A549 (cell line): ENCODE measurements at regions not wholly inside any gene's neighbourhood (a gene's known extent, or its start where the extent isn't known, plus 50 kb on each side); places are given as distances from the start of the nearest gene placed in this dataset.

Experiments used
- ATAC-seq, 2 experiments: fragments of 200-7000 bp in 1 of 2; fragments of >200 bp in 1 of 2; cut with Nextera tagmentation in 1 of 2; cut with Tn5 transposase in 1 of 2; 3 replicates each; pipeline versions ENCODE4 v1.8.0 to v1.9.1; 2018 to 2020; ENCODE audit warnings: mild to moderate bottlenecking in 1 of 2, moderate library complexity in 1 of 2
- CTCF ChIA-PET: fragments of 300-600 bp; sonication (Branson Sonifier 250); formaldehyde crosslinking; extraction: SDS; loops from one replicate; lab custom pipeline; 2021; ENCODE audit warnings: antibody characterized with exemption, inconsistent platforms; lab: Yijun Ruan, JAX
- POLR2A ChIA-PET: fragments of 350-600 bp; formaldehyde crosslinking; extraction: SDS; loops from one replicate; lab custom pipeline; 2021; ENCODE audit warnings: antibody characterized with exemption, inconsistent platforms; lab: Yijun Ruan, JAX
- DNase-seq, 2 experiments: peaks; one replicate each; pipeline versions ENCODE4 v3.0.0 to v3.0.0-alpha.2; 2011 to 2016; ENCODE audit warnings: low read depth in 1 of 2, low spot score in 1 of 2
- FAIRE-seq: peaks from 2 replicates; lab custom pipeline; 2011; peaks lifted over from hg19 to GRCh38; lab: Jason Lieb, UNC
- H3K27ac ChIP-seq, 2 experiments: fragments of >200 bp; sonication (Bioruptor Twin); formaldehyde crosslinking; 3 replicates each; pipeline ENCODE4 v1.5.1; 2016 to 2017
- H3K4me1 ChIP-seq: fragments of >200 bp; sonication (Bioruptor Twin); formaldehyde crosslinking; 3 replicates; pipeline ENCODE4 v1.6.1; 2016
- H3K4me2 ChIP-seq: fragments of >200 bp; sonication (Bioruptor Twin); formaldehyde crosslinking; 3 replicates; pipeline ENCODE4 v1.6.1; 2016
- H3K4me3 ChIP-seq: fragments of >200 bp; sonication (Bioruptor Twin); formaldehyde crosslinking; 3 replicates; pipeline ENCODE4 v1.5.1; 2016
- H3K9me3 ChIP-seq: fragments of >200 bp; sonication (Bioruptor Twin); formaldehyde crosslinking; 3 replicates; pipeline ENCODE4 v1.6.1; 2016
- CHD2 ChIP-seq: fragments of 150-350 bp; IDR thresholded peaks from 2 replicates; pipeline ENCODE4 v1.6.1; 2014; ENCODE audit warnings: low read length; ENCODE audit not compliant: partially characterized antibody
- CHD4 ChIP-seq: fragments of 200-600 bp; sonication (generic); IDR thresholded peaks from 2 replicates; pipeline ENCODE4 v1.6.1; 2016; ENCODE audit warnings: antibody characterized with exemption, mild to moderate bottlenecking, borderline replicate concordance
- EHF ChIP-seq: fragments of 250-450 bp; sonication (Bioruptor Pico); IDR thresholded peaks from 2 replicates; pipeline ENCODE4 v1.5.0; 2020; ENCODE audit warnings: mild to moderate bottlenecking
- FOSB ChIP-seq: fragments of 250-450 bp; sonication (Bioruptor Pico); IDR thresholded peaks from 2 replicates; pipeline ENCODE4 v1.5.0; 2020; ENCODE audit warnings: mild to moderate bottlenecking, moderate library complexity
- FOSL2 ChIP-seq, 2 experiments: fragments of 450-650 bp in 1 of 2; fragments of >200 bp in 1 of 2; sonication (Bioruptor Twin) in 1 of 2; formaldehyde crosslinking; IDR thresholded peaks; 2 replicates each; pipeline versions ENCODE4 v1.5.0 to v1.6.1; 2016 to 2020; ENCODE audit warnings: mild to moderate bottlenecking in 1 of 2, moderate library complexity in 1 of 2
- HEYL ChIP-seq: fragments of 250-450 bp; sonication (Bioruptor Pico); IDR thresholded peaks from 2 replicates; pipeline ENCODE4 v1.8.0; 2021; ENCODE audit warnings: mild to moderate bottlenecking, moderate library complexity
- HOXA7 ChIP-seq: fragments of 250-450 bp; sonication (Bioruptor Pico); IDR thresholded peaks from 2 replicates; pipeline ENCODE4 v1.5.0; 2020; ENCODE audit warnings: mild to moderate bottlenecking, moderate library complexity
- HOXB5 ChIP-seq: fragments of 250-450 bp; sonication (Bioruptor Pico); IDR thresholded peaks from 2 replicates; pipeline ENCODE4 v1.5.0; 2020; ENCODE audit warnings: mild to moderate bottlenecking, moderate library complexity
- JUN ChIP-seq, 2 experiments: fragments of >200 bp; sonication (Bioruptor Twin); formaldehyde crosslinking; IDR thresholded peaks; 2 replicates in 1 of 2; 3 replicates in 1 of 2; pipeline ENCODE4 v1.6.1; 2016 to 2017
- KDM1A ChIP-seq: fragments of 200-600 bp; sonication (generic); IDR thresholded peaks from 2 replicates; pipeline ENCODE4 v1.6.1; 2016; ENCODE audit warnings: low read depth, mild to moderate bottlenecking
- MYC ChIP-seq: IDR thresholded peaks from 2 replicates; pipeline ENCODE4 v1.6.1; 2012; ENCODE audit warnings: mild to moderate bottlenecking, inconsistent platforms, low read length, improper control_type of control experiment, borderline replicate concordance
- NPAS2 ChIP-seq: fragments of 250-450 bp; sonication (Bioruptor Pico); IDR thresholded peaks from 2 replicates; pipeline ENCODE4 v1.8.0; 2022; ENCODE audit warnings: mild to moderate bottlenecking, moderate library complexity, borderline replicate concordance
- NR3C1 ChIP-seq: fragments of >200 bp; sonication (Bioruptor Twin); formaldehyde crosslinking; IDR thresholded peaks from 3 replicates; pipeline ENCODE4 v1.6.1; 2017
- POLR2A ChIP-seq: IDR thresholded peaks from 2 replicates; pipeline ENCODE4 v1.6.1; 2012; ENCODE audit warnings: mild to moderate bottlenecking, low read length
- SMC3 ChIP-seq: fragments of >200 bp; sonication (Bioruptor Twin); formaldehyde crosslinking; IDR thresholded peaks from 3 replicates; pipeline ENCODE4 v1.6.1; 2018; ENCODE audit warnings: inconsistent platforms
- ZSCAN20 ChIP-seq: fragments of 250-450 bp; sonication (Bioruptor Pico); IDR thresholded peaks from 2 replicates; pipeline ENCODE4 v1.8.0; 2022; ENCODE audit warnings: mild to moderate bottlenecking, moderate library complexity
- WGBS: methylation state at CpG from one replicate; pipeline ENCODE4 v1.1.6; 2017; ENCODE audit errors: missing lambda C conversion rate; 5-methylcytosine and 5-hydroxymethylcytosine counted together
- TF ChIP-seq, protein P1 (sequence below): IDR thresholded peaks from 2 replicates; pipeline ENCODE4 v1.6.1; 2012
- TF ChIP-seq, protein P2 (sequence below): fragments of 250-450 bp; sonication (Bioruptor Pico); IDR thresholded peaks from 2 replicates; pipeline ENCODE4 v1.5.0; 2020; ENCODE audit warnings: low read depth, mild to moderate bottlenecking, moderate library complexity
- TF ChIP-seq, protein P3 (sequence below): IDR thresholded peaks from 2 replicates; pipeline ENCODE4 v1.6.1; 2012
- TF ChIP-seq, protein P4 (sequence below): fragments of 200-600 bp; sonication (generic); IDR thresholded peaks from 2 replicates; pipeline ENCODE4 v1.6.1; 2016; ENCODE audit warnings: antibody characterized with exemption, mild to moderate bottlenecking, moderate library complexity

DNA sequence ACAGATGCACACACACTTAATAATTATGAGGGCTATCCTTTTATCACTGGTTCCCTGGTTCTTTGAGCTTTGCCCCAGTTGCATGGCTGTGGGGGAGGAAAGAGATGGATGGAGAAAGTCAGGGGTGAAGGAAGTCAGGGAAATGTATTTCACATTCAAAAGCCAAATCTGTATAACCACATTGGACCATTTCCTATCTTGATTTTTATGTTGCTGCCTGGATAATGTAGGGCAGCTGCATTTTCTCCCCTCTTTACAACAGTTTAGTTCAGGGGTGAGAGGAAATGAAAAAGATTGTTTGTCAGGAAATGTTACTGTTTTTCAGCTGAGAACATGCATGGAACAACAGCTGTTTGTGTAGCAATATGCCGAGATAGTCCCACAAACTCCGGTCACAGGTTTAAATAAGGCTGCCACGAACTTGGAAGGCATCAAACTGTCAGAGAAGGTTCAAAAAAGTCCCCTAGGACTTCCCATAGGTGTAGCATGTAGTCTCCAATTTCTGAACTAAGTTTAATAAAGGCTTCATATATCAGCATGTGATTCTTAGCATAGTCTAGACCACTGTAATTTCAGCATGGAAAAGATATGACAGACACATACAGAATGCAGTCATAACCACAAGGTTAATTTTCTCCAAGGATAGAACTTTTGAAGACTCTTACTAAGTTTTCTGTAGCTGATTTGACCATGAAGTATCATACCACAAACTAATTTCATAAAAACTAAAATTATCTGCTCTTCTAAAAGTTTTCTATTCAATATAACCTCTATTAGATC lies 82.1 kb upstream of the COL21A1 start:
- no peaks in the 10 kb centered on the region for H3K4me1 ChIP-seq
- WGBS = 59% methylated on average over 3 of the region's 3 CpGs
- FAIRE-seq (no peak), DNase-seq (no peak), ATAC-seq (no peak)
- H3K4me2 ChIP-seq = no peak overlapping the region
- TF ChIP-seq, protein P1, sequence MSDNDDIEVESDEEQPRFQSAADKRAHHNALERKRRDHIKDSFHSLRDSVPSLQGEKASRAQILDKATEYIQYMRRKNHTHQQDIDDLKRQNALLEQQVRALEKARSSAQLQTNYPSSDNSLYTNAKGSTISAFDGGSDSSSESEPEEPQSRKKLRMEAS = no peak
- TF ChIP-seq FOSB (CRISPR knock-in tag) (no peak), SMC3 (no peak), CHD2 (no peak), CHD4 (no peak), HEYL (CRISPR knock-in tag) (no peak), JUN (IDR thresholded peaks at IDR 0.05) (no peak), HOXB5 (CRISPR knock-in tag) (no peak), FOSL2 (IDR thresholded peaks at IDR 0.05) (no peak), FOSL2 (CRISPR knock-in tag; IDR thresholded peaks at IDR 0.05) (no peak), KDM1A (no peak), MYC (no peak), EHF (no peak)
- TF ChIP-seq, protein P2, sequence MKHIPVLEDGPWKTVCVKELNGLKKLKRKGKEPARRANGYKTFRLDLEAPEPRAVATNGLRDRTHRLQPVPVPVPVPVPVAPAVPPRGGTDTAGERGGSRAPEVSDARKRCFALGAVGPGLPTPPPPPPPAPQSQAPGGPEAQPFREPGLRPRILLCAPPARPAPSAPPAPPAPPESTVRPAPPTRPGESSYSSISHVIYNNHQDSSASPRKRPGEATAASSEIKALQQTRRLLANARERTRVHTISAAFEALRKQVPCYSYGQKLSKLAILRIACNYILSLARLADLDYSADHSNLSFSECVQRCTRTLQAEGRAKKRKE (CRISPR knock-in tag) = no peak
- TF ChIP-seq, protein P3, sequence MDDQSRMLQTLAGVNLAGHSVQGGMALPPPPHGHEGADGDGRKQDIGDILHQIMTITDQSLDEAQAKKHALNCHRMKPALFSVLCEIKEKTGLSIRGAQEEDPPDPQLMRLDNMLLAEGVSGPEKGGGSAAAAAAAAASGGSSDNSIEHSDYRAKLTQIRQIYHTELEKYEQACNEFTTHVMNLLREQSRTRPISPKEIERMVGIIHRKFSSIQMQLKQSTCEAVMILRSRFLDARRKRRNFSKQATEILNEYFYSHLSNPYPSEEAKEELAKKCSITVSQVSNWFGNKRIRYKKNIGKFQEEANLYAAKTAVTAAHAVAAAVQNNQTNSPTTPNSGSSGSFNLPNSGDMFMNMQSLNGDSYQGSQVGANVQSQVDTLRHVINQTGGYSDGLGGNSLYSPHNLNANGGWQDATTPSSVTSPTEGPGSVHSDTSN = no peak
- CTCF ChIA-PET = interaction anchor here (4.5 kb wide), 1 partner anchor 15 kb away, joined by 23 read pairs; no protein-coding TSS in a partner anchor
- no peak overlapping the region for H3K27ac ChIP-seq
- no peak overlapping the region for H3K4me3 ChIP-seq
- POLR2A ChIA-PET = no interaction called here
- H3K9me3 ChIP-seq = no peaks in the 10 kb centered on the region

DNA sequence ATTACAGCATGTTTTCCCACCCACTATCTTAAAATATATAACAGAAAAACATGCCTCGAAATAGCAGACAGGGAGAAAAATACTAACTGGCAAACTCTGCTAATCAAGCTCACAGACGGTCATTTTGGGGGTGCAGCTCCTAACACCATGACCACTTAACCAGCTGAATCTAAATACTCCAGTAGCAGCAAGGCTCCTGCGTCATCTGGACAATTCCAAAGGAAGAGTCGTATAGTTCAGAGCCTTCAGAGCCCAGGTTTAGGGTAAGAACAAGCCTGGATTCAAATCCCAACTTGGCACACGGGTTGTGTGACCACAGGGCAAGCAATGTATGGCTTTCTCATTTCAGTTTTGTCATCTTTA lies 81.3 kb upstream of the COL21A1 start:
- no peak overlapping the region for H3K4me2 ChIP-seq
- CTCF ChIA-PET = interaction anchor here (4.5 kb wide), 1 partner anchor 15 kb away, joined by 23 read pairs; no protein-coding TSS in a partner anchor

More for the DNA sequence above, 81.3 kb upstream of the COL21A1 start:
- DNase-seq (no peak), ATAC-seq (no peak), FAIRE-seq (no peak)
- H3K4me3 ChIP-seq = no peak overlapping the region
- no peak for TF ChIP-seq NPAS2 (CRISPR knock-in tag)
- TF ChIP-seq HOXA7 = no peak
- no peak for TF ChIP-seq NR3C1
- no peak for TF ChIP-seq KDM1A
- no peak for TF ChIP-seq ZSCAN20 (CRISPR knock-in tag)
- no peak for TF ChIP-seq SMC3
- no peak for TF ChIP-seq POLR2A
- TF ChIP-seq, protein P4, sequence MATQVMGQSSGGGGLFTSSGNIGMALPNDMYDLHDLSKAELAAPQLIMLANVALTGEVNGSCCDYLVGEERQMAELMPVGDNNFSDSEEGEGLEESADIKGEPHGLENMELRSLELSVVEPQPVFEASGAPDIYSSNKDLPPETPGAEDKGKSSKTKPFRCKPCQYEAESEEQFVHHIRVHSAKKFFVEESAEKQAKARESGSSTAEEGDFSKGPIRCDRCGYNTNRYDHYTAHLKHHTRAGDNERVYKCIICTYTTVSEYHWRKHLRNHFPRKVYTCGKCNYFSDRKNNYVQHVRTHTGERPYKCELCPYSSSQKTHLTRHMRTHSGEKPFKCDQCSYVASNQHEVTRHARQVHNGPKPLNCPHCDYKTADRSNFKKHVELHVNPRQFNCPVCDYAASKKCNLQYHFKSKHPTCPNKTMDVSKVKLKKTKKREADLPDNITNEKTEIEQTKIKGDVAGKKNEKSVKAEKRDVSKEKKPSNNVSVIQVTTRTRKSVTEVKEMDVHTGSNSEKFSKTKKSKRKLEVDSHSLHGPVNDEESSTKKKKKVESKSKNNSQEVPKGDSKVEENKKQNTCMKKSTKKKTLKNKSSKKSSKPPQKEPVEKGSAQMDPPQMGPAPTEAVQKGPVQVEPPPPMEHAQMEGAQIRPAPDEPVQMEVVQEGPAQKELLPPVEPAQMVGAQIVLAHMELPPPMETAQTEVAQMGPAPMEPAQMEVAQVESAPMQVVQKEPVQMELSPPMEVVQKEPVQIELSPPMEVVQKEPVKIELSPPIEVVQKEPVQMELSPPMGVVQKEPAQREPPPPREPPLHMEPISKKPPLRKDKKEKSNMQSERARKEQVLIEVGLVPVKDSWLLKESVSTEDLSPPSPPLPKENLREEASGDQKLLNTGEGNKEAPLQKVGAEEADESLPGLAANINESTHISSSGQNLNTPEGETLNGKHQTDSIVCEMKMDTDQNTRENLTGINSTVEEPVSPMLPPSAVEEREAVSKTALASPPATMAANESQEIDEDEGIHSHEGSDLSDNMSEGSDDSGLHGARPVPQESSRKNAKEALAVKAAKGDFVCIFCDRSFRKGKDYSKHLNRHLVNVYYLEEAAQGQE = no peak
- H3K9me3 ChIP-seq = no peaks in the 10 kb centered on the region
- no peak overlapping the region for H3K27ac ChIP-seq
- POLR2A ChIA-PET = no interaction called here
- H3K4me1 ChIP-seq = no peaks in the 10 kb centered on the region
- 66% methylated on average over 5 of the region's 5 CpGs for WGBS
